Central memory CD8-positive, alpha-beta T cell (primary cell): ENCODE measurements at regions not wholly inside any gene's neighbourhood (a gene's known extent, or its start where the extent isn't known, plus 50 kb on each side); places are given as distances from the start of the nearest gene placed in this dataset.
A peak's percentile ranks its signal among the peaks of the same experiment; 100 is the strongest.
"Not testable (repeated sequence)": the region's sequence is repeated elsewhere in the genome, so short reads cannot be mapped to it uniquely, and the experiment has no call there.

Experiments
- ATAC-seq: fragments of 150-1000 bp; cut with Tn5 transposase; replicated peaks from 2 replicates; pipeline ENCODE4 v1.10.0; 2022; ENCODE audit warnings: mild to moderate bottlenecking, moderate FRiP score, moderate number of reproducible peaks; ENCODE audit not compliant: poor library complexity, severe bottlenecking; ENCODE audit errors: extremely low read depth
- DNase-seq, 2 donors: peaks; one replicate each; pipeline ENCODE4 v3.0.0; 2021; ENCODE audit warnings: low spot score in 2 of 2
- H3K27ac Mint-ChIP-seq: one replicate; pipeline ENCODE4 v1.8.0; 2022; ENCODE audit warnings: low read depth, mild to moderate bottlenecking, moderate library complexity, mixed read lengths
- H3K27me3 Mint-ChIP-seq: one replicate; pipeline ENCODE4 v1.8.0; 2022; ENCODE audit warnings: mixed read lengths
- H3K36me3 Mint-ChIP-seq: one replicate; pipeline ENCODE4 v1.8.0; 2022; ENCODE audit warnings: mild to moderate bottlenecking, moderate library complexity, mixed read lengths; ENCODE audit not compliant: insufficient read depth
- H3K4me1 Mint-ChIP-seq: one replicate; pipeline ENCODE4 v1.8.0; 2022; ENCODE audit warnings: mixed read lengths
- H3K4me3 Mint-ChIP-seq: one replicate; pipeline ENCODE4 v1.8.0; 2022; ENCODE audit warnings: mild to moderate bottlenecking, moderate library complexity, mixed read lengths
- H3K9me3 Mint-ChIP-seq: one replicate; pipeline ENCODE4 v1.8.0; 2022; ENCODE audit warnings: mixed read lengths

DNA sequence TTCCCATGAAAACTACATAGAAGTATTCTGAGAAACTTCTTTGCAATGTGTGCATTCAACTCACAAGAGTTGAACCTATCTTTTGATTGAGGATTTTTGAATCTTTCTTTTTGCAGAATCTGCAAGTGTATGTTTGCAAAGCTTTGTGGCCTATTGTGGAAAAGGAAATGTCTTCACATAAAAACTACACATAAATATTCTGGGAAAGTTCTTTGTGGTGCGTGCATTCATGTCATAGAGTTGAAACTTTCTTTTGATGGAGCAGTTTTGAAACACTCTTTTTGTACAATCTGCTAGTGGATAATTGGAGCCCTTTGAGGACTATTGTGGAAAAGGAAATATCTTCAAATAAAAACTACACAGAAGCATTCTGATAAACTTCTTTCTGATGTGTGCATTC is 4157.7 kb upstream of the OR11H1 start:
- H3K9me3 Mint-ChIP-seq, result peaks cover 38% of the 10 kb centered on the region
- H3K27ac Mint-ChIP-seq, result not testable (repeated sequence)
- peak; percentile 40 for ATAC-seq

More for the DNA sequence above, 4157.7 kb upstream of the OR11H1 start:
- not testable (repeated sequence) for H3K4me1 Mint-ChIP-seq, H3K27me3 Mint-ChIP-seq, DNase-seq, H3K4me3 Mint-ChIP-seq, H3K36me3 Mint-ChIP-seq
